ENCODE measurements at regions not wholly inside any gene's neighbourhood (a gene's known extent, or its start where the extent isn't known, plus 50 kb on each side); places are given as distances from the start of the nearest gene placed in this dataset.
A peak's percentile ranks its signal among the peaks of the same experiment; 100 is the strongest.

GRCh38 chr13:50078895-50079654, 63.8 kb downstream of the KCNRG start:
- TF ChIP-seq CTCF (IDR thresholded peaks at IDR 0.05): no peak
- DNase-seq (ENCODE audit: low spot score) (no peak), ATAC-seq (ENCODE audit: low FRiP score) (no peak)

- TF ChIP-seq CTCF (IDR thresholded peaks at IDR 0.05): no peak
- no peak for DNase-seq (ENCODE audit: low spot score)
- no peak for ATAC-seq (ENCODE audit: low FRiP score)
Measured at GRCh38 chr13:50079655-50080202, 64.5 kb downstream of the KCNRG start.

- no peak for DNase-seq (ENCODE audit: low spot score)
- no peak for ATAC-seq (ENCODE audit: low FRiP score)
- TF ChIP-seq CTCF (IDR thresholded peaks at IDR 0.05): no peak
Measured at GRCh38 chr13:50080203-50080910, 65.1 kb downstream of the KCNRG start.

GRCh38 chr13:50080911-50081678, 65.9 kb downstream of the KCNRG start:
- peak; percentile 31 for ATAC-seq (ENCODE audit: low FRiP score)
- no peak for TF ChIP-seq CTCF (IDR thresholded peaks at IDR 0.05)
- peak; percentile 29 for DNase-seq (ENCODE audit: low spot score)

GRCh38 chr13:50081679-50082425, 66.6 kb downstream of the KCNRG start:
- ATAC-seq (ENCODE audit: low FRiP score) (peak; percentile 94), DNase-seq (ENCODE audit: low spot score) (peak; percentile 88)
- TF ChIP-seq CTCF (IDR thresholded peaks at IDR 0.05): no peak
